ENCODE measurements at regions not wholly inside any gene's neighbourhood (a gene's known extent, or its start where the extent isn't known, plus 50 kb on each side); places are given as distances from the start of the nearest gene placed in this dataset.

DNA sequence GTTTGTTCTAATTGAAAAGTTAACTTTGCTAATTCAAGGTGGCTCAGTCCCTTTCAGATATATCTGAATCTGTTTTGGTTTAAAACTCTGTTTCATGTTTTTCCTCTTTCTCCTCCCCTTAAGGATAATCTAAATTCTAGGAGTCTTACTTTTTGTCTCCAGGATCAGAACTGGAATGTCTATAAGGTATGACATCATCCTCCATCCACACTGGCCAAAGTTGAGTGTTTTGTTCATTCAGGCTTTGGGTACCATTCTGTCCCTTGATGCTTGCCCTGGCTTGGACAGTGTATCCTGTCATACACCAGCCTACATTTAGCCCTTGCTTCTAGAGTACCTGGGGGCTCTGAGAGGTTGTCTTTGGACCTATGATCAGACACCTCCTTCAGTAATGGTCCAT, 56.8 kb upstream of the ANTXR2 start:
- no peaks in the 10 kb centered on the region for H3K9me3 Mint-ChIP-seq
- peaks cover 18% of the 10 kb centered on the region for H3K4me1 Mint-ChIP-seq
- DNase-seq (ENCODE audit: low spot score in 2 of 2) (no peak), ATAC-seq (ENCODE audit: low read depth) (no peak)
- H3K27me3 Mint-ChIP-seq, result no peaks in the 10 kb centered on the region
- no peaks in the 10 kb centered on the region for H3K36me3 Mint-ChIP-seq
- no peak overlapping the region for H3K27ac Mint-ChIP-seq
- no peak overlapping the region for H3K4me3 Mint-ChIP-seq

DNA sequence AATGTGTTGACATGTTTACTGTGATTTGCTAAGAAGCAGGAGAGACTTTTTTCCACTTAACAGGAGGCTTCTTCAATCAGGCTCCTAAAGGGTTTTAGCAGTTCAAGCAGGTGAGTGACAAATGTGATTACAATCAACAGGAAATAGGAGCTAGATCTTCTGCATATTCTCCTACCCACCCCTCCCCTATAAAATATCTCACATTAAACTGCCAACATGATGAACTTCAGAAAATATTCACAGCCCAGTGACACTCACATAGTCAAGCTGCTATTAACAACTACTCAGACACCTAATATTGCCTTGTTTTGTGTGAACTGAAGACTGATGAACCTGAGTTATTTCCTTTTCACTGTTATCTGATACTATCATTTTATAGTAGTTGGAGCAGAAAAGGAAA, 55.9 kb upstream of the ANTXR2 start:
- no peaks in the 10 kb centered on the region for H3K27me3 Mint-ChIP-seq

DNA sequence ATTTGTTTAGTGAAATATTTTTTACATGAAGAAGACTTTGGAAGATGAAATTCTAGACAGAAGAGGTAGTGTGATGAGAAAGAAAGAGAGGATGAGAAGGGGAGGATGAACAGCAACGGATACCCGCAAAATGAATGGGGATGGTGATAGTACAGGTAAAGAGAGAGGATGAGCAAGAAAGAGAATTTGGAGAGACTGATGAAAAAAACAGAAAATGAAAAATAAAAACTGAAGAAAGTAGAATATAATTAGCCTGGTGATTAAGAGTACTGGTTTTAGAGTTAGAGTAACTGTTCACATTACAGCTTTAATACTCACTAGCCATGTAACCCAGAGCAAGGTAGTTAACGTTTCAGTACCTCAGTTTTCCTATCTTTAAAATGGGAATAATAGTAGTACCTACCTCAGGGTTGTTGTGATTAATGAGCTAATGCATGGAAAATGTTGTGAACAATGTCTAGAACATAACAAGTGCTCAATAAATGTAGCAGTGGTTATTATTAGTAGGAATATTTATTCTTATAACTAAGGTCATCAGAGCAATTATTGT, 54.9 kb upstream of the ANTXR2 start:
- DNase-seq (ENCODE audit: low spot score in 2 of 2) (no peak), ATAC-seq (ENCODE audit: low read depth) (no peak)
- Mint-ChIP-seq H3K27me3 (no peaks in the 10 kb centered on the region), H3K9me3 (no peaks in the 10 kb centered on the region), H3K4me1 (peaks cover 22% of the 10 kb centered on the region), H3K27ac (peak overlapping the region; percentile 64), H3K4me3 (no peak overlapping the region), H3K36me3 (no peaks in the 10 kb centered on the region)

More for the DNA sequence above, 55.9 kb upstream of the ANTXR2 start:
- Mint-ChIP-seq H3K4me3 (no peak overlapping the region), H3K36me3 (no peaks in the 10 kb centered on the region), H3K4me1 (peaks cover 22% of the 10 kb centered on the region), H3K27ac (no peak overlapping the region), H3K9me3 (no peaks in the 10 kb centered on the region)
- DNase-seq (ENCODE audit: low spot score in 2 of 2), result no peak
- no peak for ATAC-seq (ENCODE audit: low read depth)

DNA sequence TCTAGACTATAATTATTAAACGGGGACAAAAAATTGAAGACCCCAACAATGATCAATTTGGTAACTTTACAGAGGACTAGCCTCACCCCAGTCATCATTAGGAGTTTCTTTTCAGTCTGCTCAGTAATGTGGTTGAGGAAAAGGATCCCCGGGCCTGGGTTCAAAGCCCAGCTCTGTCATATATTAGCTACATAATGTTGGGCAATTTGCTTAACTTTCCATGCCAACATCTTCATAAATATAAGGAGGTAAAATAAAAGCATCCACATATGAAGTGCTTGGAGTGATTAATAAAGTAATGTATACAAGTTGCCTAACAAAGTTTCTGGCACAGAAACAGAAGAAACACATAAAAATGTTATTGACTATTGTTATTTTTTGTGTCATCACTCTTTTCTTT, 53.4 kb upstream of the ANTXR2 start:
- ATAC-seq (ENCODE audit: low read depth), result no peak
- Mint-ChIP-seq H3K27me3 (no peaks in the 10 kb centered on the region), H3K9me3 (no peaks in the 10 kb centered on the region), H3K36me3 (no peaks in the 10 kb centered on the region), H3K27ac (peak overlapping the region; percentile 64), H3K4me1 (peaks cover 22% of the 10 kb centered on the region), H3K4me3 (no peak overlapping the region)
- no peak for DNase-seq (ENCODE audit: low spot score in 2 of 2)

DNA sequence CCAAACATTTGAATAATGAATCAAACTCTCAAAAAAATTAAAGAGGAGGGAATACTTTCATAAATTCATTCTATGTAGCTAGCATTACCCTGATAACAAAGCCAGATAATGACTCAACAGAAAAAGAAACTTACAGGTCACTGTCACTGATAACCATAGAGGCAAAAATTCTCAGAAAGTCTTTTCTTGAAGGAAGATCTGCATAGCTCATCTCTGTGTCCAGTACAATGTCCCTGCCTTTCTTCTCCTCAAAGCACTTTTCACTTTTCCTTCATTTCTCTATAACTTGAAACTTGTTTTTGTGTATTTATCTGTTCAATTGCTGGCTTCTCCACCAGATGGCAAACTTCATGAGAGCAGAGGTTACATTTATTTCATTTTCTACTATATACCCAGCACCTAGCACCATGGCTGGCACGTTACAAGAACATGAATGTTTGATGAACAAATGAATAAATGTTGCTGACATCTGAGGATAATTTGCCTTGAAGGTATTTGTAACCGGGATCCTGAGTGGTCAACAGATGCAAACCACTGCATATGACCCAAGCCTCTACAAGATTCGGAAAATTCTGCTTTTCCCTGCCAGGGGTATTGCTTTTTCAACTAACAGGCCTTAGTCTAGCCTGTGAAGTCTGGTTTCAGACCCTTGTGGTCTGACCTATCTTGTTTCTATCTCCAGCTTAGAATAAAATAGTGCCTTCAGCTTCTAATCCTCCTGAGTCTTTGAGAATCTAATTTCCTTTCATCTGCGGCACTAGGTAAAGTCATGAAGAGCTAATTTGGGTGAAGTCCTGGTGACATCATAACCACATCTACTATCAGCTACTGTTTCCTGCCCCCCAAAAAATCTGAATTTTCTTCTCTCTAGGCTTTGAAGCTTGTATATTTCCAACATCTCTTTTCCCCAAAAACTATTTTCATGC, 52.5 kb upstream of the ANTXR2 start:
- Mint-ChIP-seq H3K4me3 (no peak overlapping the region), H3K4me1 (peaks cover 22% of the 10 kb centered on the region), H3K27me3 (no peaks in the 10 kb centered on the region), H3K36me3 (no peaks in the 10 kb centered on the region), H3K9me3 (no peaks in the 10 kb centered on the region), H3K27ac (peak overlapping the region; percentile 86)
- peak; percentile 25 to 48 for DNase-seq (ENCODE audit: low spot score in 2 of 2)
- ATAC-seq (ENCODE audit: low read depth), result peak; percentile 88

DNA sequence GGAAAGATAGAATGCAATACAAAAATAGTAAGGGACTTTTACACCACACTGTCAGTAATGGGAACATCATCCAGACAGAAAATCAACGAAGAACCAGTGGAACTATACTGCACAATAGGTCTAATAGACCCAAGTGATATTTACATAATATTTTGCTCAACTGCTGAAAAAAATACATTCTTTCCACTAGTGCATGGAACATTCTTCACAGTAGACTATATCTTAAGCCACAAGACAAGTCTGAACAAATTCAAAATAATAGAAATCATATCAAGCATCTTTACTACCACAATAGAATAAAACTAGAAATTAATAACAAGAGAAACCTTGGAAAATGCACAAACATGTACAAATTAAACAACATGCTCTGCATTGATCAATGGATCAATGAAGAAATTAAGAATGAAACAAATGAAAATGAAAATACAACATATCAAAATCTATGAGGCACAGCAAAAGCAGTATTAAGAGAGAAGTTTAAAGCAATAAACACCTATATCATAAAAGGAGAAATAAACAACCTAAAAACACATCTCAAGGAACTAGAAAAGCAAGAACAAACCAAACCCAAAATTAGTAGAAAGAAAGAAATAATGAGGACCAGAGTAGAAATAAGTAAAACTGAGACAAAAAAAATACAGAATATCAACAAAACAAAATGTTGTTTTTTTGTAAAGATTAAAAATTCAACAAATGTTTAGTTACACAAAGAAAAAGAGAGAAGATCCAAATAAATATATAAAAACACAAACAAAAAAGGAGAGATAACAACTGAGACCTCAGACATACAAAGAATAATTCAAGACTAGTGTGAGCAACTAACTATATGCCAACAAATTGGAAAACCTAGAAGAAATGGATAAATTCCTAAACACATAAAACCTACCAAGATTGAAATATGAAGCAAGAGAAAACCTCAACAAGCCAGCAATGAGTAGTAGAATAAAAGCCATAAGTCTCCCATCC, 51.5 kb upstream of the ANTXR2 start:
- no peaks in the 10 kb centered on the region for H3K9me3 Mint-ChIP-seq
- no peaks in the 10 kb centered on the region for H3K36me3 Mint-ChIP-seq
- ATAC-seq (ENCODE audit: low read depth), result no peak
- no peak for DNase-seq (ENCODE audit: low spot score in 2 of 2)
- H3K4me1 Mint-ChIP-seq, result peaks cover 22% of the 10 kb centered on the region
- H3K4me3 Mint-ChIP-seq, result no peak overlapping the region
- peak overlapping the region; percentile 86 for H3K27ac Mint-ChIP-seq
- no peaks in the 10 kb centered on the region for H3K27me3 Mint-ChIP-seq

Measured in memory B cell (primary cell).